ENCODE measurements at regions not wholly inside any gene's neighbourhood (a gene's known extent, or its start where the extent isn't known, plus 50 kb on each side); places are given as distances from the start of the nearest gene placed in this dataset.
"Not testable (repeated sequence)": the region's sequence is repeated elsewhere in the genome, so short reads cannot be mapped to it uniquely, and the experiment has no call there.

- TF ChIP-seq CTCF (IDR thresholded peaks at IDR 0.05; ENCODE audit: insufficient read depth, low read depth, low read length) = no peak
- DNase-seq (ENCODE audit: low read depth) = no peak
- no peak overlapping the region for H3K4me3 ChIP-seq (ENCODE audit: low read depth, low read length)
Observed at GRCh38 chrX:18036394-18036793, 175.3 kb upstream of the RAI2 start.

DNA sequence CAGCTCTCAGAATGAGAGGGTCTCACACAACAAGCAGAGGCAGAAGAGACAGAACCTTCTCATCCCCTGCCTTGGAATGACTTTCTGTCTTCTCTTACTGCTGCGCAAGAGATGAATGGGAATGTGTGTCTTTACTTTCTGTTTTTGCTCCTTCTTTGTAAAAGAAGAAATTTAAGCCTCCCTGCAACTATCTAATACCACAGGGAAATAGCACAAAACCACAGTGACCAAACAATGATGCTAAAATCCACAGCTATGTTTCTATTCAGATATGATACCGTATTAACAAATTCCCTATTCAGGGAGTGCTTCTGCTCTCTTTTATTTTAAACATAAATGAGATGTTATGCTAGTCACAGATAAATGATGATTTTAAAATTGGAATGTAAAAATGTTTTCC lies 173.8 kb upstream of the RAI2 start:
- no peak overlapping the region for H3K4me3 ChIP-seq (ENCODE audit: low read depth, low read length)
- TF ChIP-seq CTCF (IDR thresholded peaks at IDR 0.05; ENCODE audit: insufficient read depth, low read depth, low read length) = no peak
- no peak for DNase-seq (ENCODE audit: low read depth)

DNA sequence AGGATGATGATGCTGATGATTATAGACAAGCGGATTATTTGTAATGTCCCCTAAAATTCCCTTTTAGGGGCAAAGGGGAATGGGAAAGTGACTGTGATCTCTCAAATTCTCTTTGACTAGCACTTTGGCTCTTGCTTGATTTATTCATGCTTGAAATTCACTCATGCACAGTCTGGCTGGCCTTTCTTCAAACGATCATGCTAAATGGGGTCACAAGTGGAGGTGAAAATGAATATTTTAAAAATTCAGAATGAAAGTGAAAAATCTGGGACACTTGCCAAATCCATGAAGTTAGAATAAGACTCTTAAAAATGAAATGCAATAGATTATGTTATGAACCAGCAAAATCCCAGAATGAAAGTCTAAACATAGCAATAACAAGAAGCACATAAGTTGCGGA lies 173.4 kb upstream of the RAI2 start:
- TF ChIP-seq CTCF (IDR thresholded peaks at IDR 0.05; ENCODE audit: insufficient read depth, low read depth, low read length) = no peak
- no peak overlapping the region for H3K4me3 ChIP-seq (ENCODE audit: low read depth, low read length)
- DNase-seq (ENCODE audit: low read depth) = no peak

GRCh38 chrX:18032486-18033221 lies 171.6 kb upstream of the RAI2 start:
- H3K4me3 ChIP-seq (ENCODE audit: low read depth, low read length) = no peak overlapping the region
- DNase-seq (ENCODE audit: low read depth) = no peak
- no peak for TF ChIP-seq CTCF (IDR thresholded peaks at IDR 0.05; ENCODE audit: insufficient read depth, low read depth, low read length)

- no peak for DNase-seq (ENCODE audit: low read depth)
- TF ChIP-seq CTCF (IDR thresholded peaks at IDR 0.05; ENCODE audit: insufficient read depth, low read depth, low read length) = no peak
- H3K4me3 ChIP-seq (ENCODE audit: low read depth, low read length) = no peak overlapping the region
Observed at GRCh38 chrX:18031726-18032375, 170.8 kb upstream of the RAI2 start.

GRCh38 chrX:18030656-18031055 lies 169.6 kb upstream of the RAI2 start:
- H3K4me3 ChIP-seq (ENCODE audit: low read depth, low read length); DNase-seq (ENCODE audit: low read depth): not testable (repeated sequence)

DNA sequence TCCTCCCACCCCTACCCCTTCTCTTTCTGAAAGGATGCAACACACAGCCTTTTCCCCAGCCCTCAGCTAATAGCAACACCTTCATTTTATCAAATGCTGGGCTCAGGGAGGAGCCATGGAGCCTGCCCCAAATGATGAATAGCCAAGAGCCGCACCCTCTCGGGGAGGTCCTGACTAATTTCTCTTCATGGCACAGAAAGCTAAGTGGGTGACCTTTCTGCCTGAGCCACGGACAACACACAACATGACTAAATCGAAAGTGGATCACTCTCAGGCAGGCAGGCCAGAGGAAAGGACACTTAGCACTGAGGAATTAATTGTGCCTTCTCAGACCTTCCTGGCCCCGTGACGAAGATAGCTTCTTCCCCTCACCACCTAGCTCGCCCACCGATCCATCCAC lies 165.1 kb upstream of the RAI2 start:
- no peak overlapping the region for H3K4me3 ChIP-seq (ENCODE audit: low read depth, low read length)
- no peak for DNase-seq (ENCODE audit: low read depth)
- TF ChIP-seq CTCF (IDR thresholded peaks at IDR 0.05; ENCODE audit: insufficient read depth, low read depth, low read length) = no peak
